Omental fat pad (tissue), 3 donors: ENCODE measurements at regions not wholly inside any gene's neighbourhood (a gene's known extent, or its start where the extent isn't known, plus 50 kb on each side); places are given as distances from the start of the nearest gene placed in this dataset.

Experiments
- ATAC-seq: fragments of 150-250 bp; one replicate; pipeline ENCODE4 v1.9.1; 2016; ENCODE audit warnings: mild to moderate bottlenecking, moderate library complexity; ENCODE audit not compliant: low FRiP score
- DNase-seq: peaks from one replicate; pipeline ENCODE4 v3.0.0-alpha.2; 2019; ENCODE audit warnings: low spot score
- CTCF ChIP-seq, 3 donors: fragments of 450-650 bp; IDR thresholded peaks; one replicate each; pipeline ENCODE4 v1.5.1; 2016 to 2017; ENCODE audit warnings: antibody characterized with exemption in 3 of 3, mild to moderate bottlenecking in 3 of 3, moderate library complexity in 2 of 3

- ATAC-seq (no peak), DNase-seq (no peak)
- TF ChIP-seq CTCF (IDR thresholded peaks at IDR 0.05) = no peak
These were observed 156.0 kb upstream of the MAF start for GRCh38 chr16:79756571-79756970.

GRCh38 chr16:79754501-79754900 is 154.0 kb upstream of the MAF start:
- no peak for TF ChIP-seq CTCF (IDR thresholded peaks at IDR 0.05)
- ATAC-seq (no peak), DNase-seq (no peak)

- no peak for DNase-seq
- no peak for ATAC-seq
- TF ChIP-seq CTCF (IDR thresholded peaks at IDR 0.05) = no peak
These were observed 153.5 kb upstream of the MAF start for GRCh38 chr16:79754081-79754480.

GRCh38 chr16:79753286-79753685 is 152.7 kb upstream of the MAF start:
- ATAC-seq (no peak), DNase-seq (no peak)
- no peak for TF ChIP-seq CTCF (IDR thresholded peaks at IDR 0.05)

- no peak for DNase-seq
- TF ChIP-seq CTCF (IDR thresholded peaks at IDR 0.05) = no peak
- no peak for ATAC-seq
These were observed 151.9 kb upstream of the MAF start for GRCh38 chr16:79752396-79752795.

GRCh38 chr16:79751471-79752184 is 151.1 kb upstream of the MAF start:
- TF ChIP-seq CTCF (IDR thresholded peaks at IDR 0.05) = no peak
- DNase-seq (no peak), ATAC-seq (peak; percentile 55)

- ATAC-seq (no peak), DNase-seq (no peak)
- no peak for TF ChIP-seq CTCF (IDR thresholded peaks at IDR 0.05)
These were observed 149.8 kb upstream of the MAF start for GRCh38 chr16:79750311-79750710.
